ENCODE measurements at regions not wholly inside any gene's neighbourhood (a gene's known extent, or its start where the extent isn't known, plus 50 kb on each side); places are given as distances from the start of the nearest gene placed in this dataset.

DNA sequence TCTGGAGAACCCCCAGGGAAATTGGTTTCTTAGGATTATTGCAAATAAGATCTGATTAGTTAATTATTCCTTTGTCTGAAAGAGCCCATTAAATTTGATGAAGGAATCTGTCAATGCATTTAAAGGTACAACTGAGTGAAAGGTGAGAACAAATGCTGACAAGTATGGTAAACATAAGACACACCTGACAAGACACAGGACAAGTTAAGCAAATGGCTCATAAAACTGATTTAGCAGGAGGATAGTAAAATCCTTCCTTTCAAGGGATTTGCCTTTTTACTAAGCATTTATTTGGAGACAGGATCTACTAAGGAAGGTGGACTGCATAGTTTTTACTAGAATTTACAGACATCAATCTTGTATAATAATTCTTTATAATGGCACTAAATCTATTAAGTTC, 553.9 kb downstream of the SPRY1 start:
- TF ChIP-seq, protein P1, sequence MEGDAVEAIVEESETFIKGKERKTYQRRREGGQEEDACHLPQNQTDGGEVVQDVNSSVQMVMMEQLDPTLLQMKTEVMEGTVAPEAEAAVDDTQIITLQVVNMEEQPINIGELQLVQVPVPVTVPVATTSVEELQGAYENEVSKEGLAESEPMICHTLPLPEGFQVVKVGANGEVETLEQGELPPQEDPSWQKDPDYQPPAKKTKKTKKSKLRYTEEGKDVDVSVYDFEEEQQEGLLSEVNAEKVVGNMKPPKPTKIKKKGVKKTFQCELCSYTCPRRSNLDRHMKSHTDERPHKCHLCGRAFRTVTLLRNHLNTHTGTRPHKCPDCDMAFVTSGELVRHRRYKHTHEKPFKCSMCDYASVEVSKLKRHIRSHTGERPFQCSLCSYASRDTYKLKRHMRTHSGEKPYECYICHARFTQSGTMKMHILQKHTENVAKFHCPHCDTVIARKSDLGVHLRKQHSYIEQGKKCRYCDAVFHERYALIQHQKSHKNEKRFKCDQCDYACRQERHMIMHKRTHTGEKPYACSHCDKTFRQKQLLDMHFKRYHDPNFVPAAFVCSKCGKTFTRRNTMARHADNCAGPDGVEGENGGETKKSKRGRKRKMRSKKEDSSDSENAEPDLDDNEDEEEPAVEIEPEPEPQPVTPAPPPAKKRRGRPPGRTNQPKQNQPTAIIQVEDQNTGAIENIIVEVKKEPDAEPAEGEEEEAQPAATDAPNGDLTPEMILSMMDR (IDR thresholded peaks at IDR 0.05 in 8 of 11, conservative IDR thresholded peaks at IDR 0.05 in 3 of 11), result no peak
- TF ChIP-seq POLR2A (IDR thresholded peaks at IDR 0.05) (no peak), POLR2AphosphoS5 (IDR thresholded peaks at IDR 0.05) (no peak)
